Ectodermal cell (in vitro differentiated cells): ENCODE measurements at regions not wholly inside any gene's neighbourhood (a gene's known extent, or its start where the extent isn't known, plus 50 kb on each side); places are given as distances from the start of the nearest gene placed in this dataset.

Experiments
- H3K27ac ChIP-seq: 2 replicates; pipeline ENCODE4 v1.7.0; 2013; ENCODE audit warnings: mild to moderate bottlenecking, low read depth, low read length; ENCODE audit not compliant: insufficient read depth, poor library complexity, severe bottlenecking
- H3K27me3 ChIP-seq: 2 replicates; pipeline ENCODE4 v1.7.0; 2013; ENCODE audit warnings: mild to moderate bottlenecking, low read length; ENCODE audit not compliant: insufficient read depth, control insufficient read depth, poor library complexity, severe bottlenecking
- H3K36me3 ChIP-seq: one replicate; pipeline ENCODE4 v1.7.0; 2013; ENCODE audit warnings: low read length; ENCODE audit not compliant: control insufficient read depth, insufficient read depth
- H3K4me1 ChIP-seq: one replicate; pipeline ENCODE4 v1.7.0; 2013; ENCODE audit warnings: low read length; ENCODE audit not compliant: control insufficient read depth, insufficient read depth
- H3K4me3 ChIP-seq: 2 replicates; pipeline ENCODE4 v1.7.0; 2013; ENCODE audit warnings: low read depth, low read length, control low read depth; ENCODE audit not compliant: insufficient read depth
- H3K9me3 ChIP-seq: 2 replicates; pipeline ENCODE4 v1.7.0; 2013; ENCODE audit warnings: mild to moderate bottlenecking, low read length, moderate library complexity; ENCODE audit not compliant: control insufficient read depth
- whole genome bisulfite sequencing, 2 experiments: methylation state at CpG; one replicate each; pipeline ENCODE4 v1.1.7; 2013; ENCODE audit warnings: missing lambda C conversion rate in 2 of 2; 5-methylcytosine and 5-hydroxymethylcytosine counted together

GRCh38 chr3:16802389-16802788, 82.4 kb upstream of the PLCL2 start:
- H3K9me3 ChIP-seq: no peaks in the 10 kb centered on the region
- H3K4me3 ChIP-seq: no peak overlapping the region
- no peak overlapping the region for H3K27ac ChIP-seq
- H3K27me3 ChIP-seq: no peaks in the 10 kb centered on the region
- H3K36me3 ChIP-seq: no peaks in the 10 kb centered on the region
- H3K4me1 ChIP-seq: no peaks in the 10 kb centered on the region
- WGBS, 2 experiments: 87 to 92% methylated on average over 3 of the region's 3 CpGs

GRCh38 chr3:16803019-16803418, 81.7 kb upstream of the PLCL2 start:
- H3K9me3 ChIP-seq: no peaks in the 10 kb centered on the region
- 96 to 98% methylated on average over 4 of the region's 4 CpGs for WGBS, 2 experiments
- no peak overlapping the region for H3K4me3 ChIP-seq
- H3K27ac ChIP-seq: no peak overlapping the region
- no peaks in the 10 kb centered on the region for H3K4me1 ChIP-seq
- H3K36me3 ChIP-seq: no peaks in the 10 kb centered on the region
- H3K27me3 ChIP-seq: no peaks in the 10 kb centered on the region

GRCh38 chr3:16807391-16807790, 77.4 kb upstream of the PLCL2 start:
- H3K27me3 ChIP-seq: no peaks in the 10 kb centered on the region
- WGBS, 2 experiments: 93% methylated on average over 6 of the region's 6 CpGs
- H3K4me1 ChIP-seq: no peaks in the 10 kb centered on the region
- no peaks in the 10 kb centered on the region for H3K36me3 ChIP-seq
- H3K9me3 ChIP-seq: no peaks in the 10 kb centered on the region
- H3K4me3 ChIP-seq: no peak overlapping the region
- no peak overlapping the region for H3K27ac ChIP-seq

- Histone ChIP-seq H3K4me1 (no peaks in the 10 kb centered on the region), H3K36me3 (no peaks in the 10 kb centered on the region), H3K27ac (no peak overlapping the region), H3K9me3 (no peaks in the 10 kb centered on the region), H3K4me3 (no peak overlapping the region), H3K27me3 (no peaks in the 10 kb centered on the region)
- WGBS, 2 experiments: 91 to 96% methylated on average over 3 of the region's 3 CpGs
These were observed 76.2 kb upstream of the PLCL2 start for GRCh38 chr3:16808393-16809107.

GRCh38 chr3:16809482-16809881, 75.3 kb upstream of the PLCL2 start:
- 69 to 79% methylated on average over 3 to 4 of the region's 4 CpGs for WGBS, 2 experiments
- Histone ChIP-seq H3K9me3 (no peaks in the 10 kb centered on the region), H3K36me3 (no peaks in the 10 kb centered on the region), H3K4me1 (no peaks in the 10 kb centered on the region), H3K4me3 (no peak overlapping the region), H3K27ac (no peak overlapping the region), H3K27me3 (no peaks in the 10 kb centered on the region)

- H3K27ac ChIP-seq: no peak overlapping the region
- no peaks in the 10 kb centered on the region for H3K27me3 ChIP-seq
- WGBS, 2 experiments: 100% methylated on average over 2 of the region's 2 CpGs; no CpG with 5 or more reads in 1 of the 2 experiments
- H3K36me3 ChIP-seq: no peaks in the 10 kb centered on the region
- H3K9me3 ChIP-seq: no peaks in the 10 kb centered on the region
- no peak overlapping the region for H3K4me3 ChIP-seq
- H3K4me1 ChIP-seq: no peaks in the 10 kb centered on the region
These were observed 74.8 kb upstream of the PLCL2 start for GRCh38 chr3:16809993-16810392.

DNA sequence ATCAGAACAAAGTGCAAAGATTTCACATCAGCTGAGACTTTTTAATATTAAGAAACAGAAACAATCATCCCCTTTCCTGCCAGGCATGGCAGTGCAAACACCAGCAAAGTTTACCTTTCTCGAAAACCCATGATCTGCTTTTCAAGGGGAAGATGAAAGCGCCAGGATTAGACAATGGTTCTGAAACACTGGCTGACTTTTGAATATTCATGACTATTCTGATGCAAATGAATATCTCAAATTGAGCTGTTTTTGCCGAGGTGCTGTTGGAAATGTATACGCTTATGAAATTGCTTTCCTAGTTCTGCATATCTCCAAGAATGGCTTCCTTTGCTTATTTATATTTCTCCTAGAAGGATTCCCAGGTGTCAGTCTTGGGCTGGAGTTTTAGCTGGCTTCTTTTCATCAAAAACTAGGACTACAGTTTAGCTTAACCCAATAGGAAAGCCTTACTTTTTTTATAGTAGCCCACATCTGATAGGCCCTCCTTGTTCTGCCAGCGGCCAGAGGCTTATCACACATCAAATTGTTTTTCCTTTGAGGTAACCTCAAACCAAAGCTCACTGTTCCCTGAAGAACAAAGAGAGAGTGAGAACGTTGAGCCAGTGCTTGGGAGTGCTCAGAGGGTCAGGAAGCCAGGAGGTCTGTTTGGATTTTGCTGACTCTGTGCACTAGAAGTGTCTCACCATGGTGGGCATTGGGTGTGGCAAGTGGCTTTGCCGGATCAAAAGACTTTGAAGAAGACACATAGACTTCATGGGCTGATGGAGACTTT, 74.0 kb upstream of the PLCL2 start:
- H3K36me3 ChIP-seq: no peaks in the 10 kb centered on the region
- 60 to 71% methylated on average over 7 of the region's 7 CpGs for WGBS, 2 experiments
- H3K27ac ChIP-seq: no peak overlapping the region
- no peaks in the 10 kb centered on the region for H3K4me1 ChIP-seq
- H3K27me3 ChIP-seq: no peaks in the 10 kb centered on the region
- H3K9me3 ChIP-seq: no peaks in the 10 kb centered on the region
- H3K4me3 ChIP-seq: no peak overlapping the region

DNA sequence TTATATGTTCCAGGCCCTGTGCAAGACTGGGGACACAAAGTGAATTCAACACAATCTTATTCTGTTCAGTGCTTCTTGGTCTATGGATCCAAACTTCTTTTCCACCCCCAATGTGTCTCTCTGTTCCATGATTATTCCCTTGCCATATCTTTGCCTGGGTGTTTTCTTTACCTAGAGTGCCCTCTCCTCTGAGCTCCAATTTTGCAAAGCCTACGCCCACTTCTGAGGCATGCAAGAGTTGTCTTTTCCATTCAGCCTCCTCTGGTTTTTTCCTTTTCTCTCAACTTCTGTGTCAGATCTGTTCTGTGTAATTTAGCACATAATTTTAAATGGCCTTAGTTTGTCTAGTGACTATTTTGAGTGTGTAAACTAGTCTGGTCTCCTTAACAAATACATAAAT, 72.8 kb upstream of the PLCL2 start:
- no peak overlapping the region for H3K4me3 ChIP-seq
- H3K27me3 ChIP-seq: no peaks in the 10 kb centered on the region
- WGBS, 2 experiments: 96 to 100% methylated on average over 1 of the region's 1 CpG
- no peaks in the 10 kb centered on the region for H3K4me1 ChIP-seq
- no peak overlapping the region for H3K27ac ChIP-seq
- H3K36me3 ChIP-seq: no peaks in the 10 kb centered on the region
- H3K9me3 ChIP-seq: no peaks in the 10 kb centered on the region

GRCh38 chr3:16813336-16813735, 71.4 kb upstream of the PLCL2 start:
- Histone ChIP-seq H3K27ac (no peak overlapping the region), H3K4me3 (no peak overlapping the region), H3K4me1 (no peaks in the 10 kb centered on the region), H3K9me3 (no peaks in the 10 kb centered on the region), H3K36me3 (no peaks in the 10 kb centered on the region), H3K27me3 (no peaks in the 10 kb centered on the region)

DNA sequence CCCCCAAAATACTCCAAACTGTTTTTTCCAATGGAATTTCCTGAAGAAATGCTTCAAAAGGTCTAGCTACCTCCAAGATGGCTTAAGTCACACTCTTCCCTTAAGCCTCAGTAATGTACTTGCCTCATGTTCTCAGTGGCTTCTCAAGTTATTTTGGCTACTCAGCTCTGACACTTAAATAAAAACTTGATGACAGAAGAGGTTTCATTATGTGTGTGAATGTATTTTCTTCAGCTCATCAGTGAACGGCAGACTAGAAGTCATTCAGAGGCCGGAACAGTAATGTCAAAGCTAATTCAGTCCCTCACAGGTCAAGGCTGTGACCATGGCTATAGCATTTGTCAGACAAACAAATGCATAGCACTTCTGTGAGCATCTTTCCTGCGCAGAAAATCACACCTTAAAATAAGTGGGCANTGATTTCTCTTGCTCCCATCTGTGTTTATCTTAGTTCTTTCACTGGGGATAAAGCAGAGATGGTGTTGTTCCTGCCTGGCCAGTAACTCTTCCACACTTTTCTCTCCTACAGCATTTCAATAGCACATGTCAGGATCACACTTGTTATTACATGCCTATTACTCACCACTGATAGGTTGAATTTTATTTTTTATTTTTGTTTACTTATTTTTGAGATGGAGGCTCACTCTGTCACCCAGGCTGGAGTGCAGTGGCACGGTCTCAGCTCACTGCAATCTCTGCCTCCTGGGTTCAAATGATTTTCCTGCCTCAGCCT, 68.5 kb upstream of the PLCL2 start:
- Histone ChIP-seq H3K36me3 (no peaks in the 10 kb centered on the region), H3K9me3 (no peaks in the 10 kb centered on the region), H3K27me3 (no peaks in the 10 kb centered on the region), H3K27ac (no peak overlapping the region), H3K4me1 (no peaks in the 10 kb centered on the region), H3K4me3 (no peak overlapping the region)
- 94 to 95% methylated on average over 4 of the region's 4 CpGs for WGBS, 2 experiments
